Heart left ventricle (tissue), 13 donors: ENCODE measurements at regions not wholly inside any gene's neighbourhood (a gene's known extent, or its start where the extent isn't known, plus 50 kb on each side); places are given as distances from the start of the nearest gene placed in this dataset.

ENCODE experiments used
- CTCF ChIP-seq, 12 donors: fragments of 200-600 bp; sonication (generic) in 4 of 12; IDR thresholded peaks; one replicate each; pipeline versions ENCODE4 v1.5.0 to v1.8.0; 2018 to 2022; ENCODE audit warnings: antibody characterized with exemption in 12 of 12, mild to moderate bottlenecking in 5 of 12
- POLR2A ChIP-seq, 2 donors: fragments of 450-650 bp; IDR thresholded peaks; one replicate each; pipeline ENCODE4 v1.6.1; 2017; ENCODE audit warnings: antibody characterized with exemption in 2 of 2, mild to moderate bottlenecking in 2 of 2, moderate library complexity in 2 of 2
- donor health status: ischemic (EF 13 %, LVEDD 7.1; RV severe dilation, severe dysfunction).
- donor health status: DM: no; HTN: yes; CAD: no.
- donor health status: DM: no; HTN: no; CAD: no.
- donor health status: ischemic (EF 25% LVEDD 6.9; RV normal size, moderate dysfunction).
- donor health status: ischemic (EF 25% LVEDD 5.7; RV mildly dilated, moderate dysfunction).
- donor health status: ischemic (EF 35%, LVEDD 5.7; RV mildly dilated, moderate dysfunction).
- donor health status: nonischemic (EF 11% LVEDD 7.7; RV severe dilation, severe dysfunction).
- donor health status: DM: yes; HTN: yes; CAD: no.
- donor health status: PGD.
- donor health status: ischemic (EF 29% LVEDD 5.4; RV normal size, mild dysfunction).
- donor health status: nonischemic (EF 23%, LVEDD 6.1; RV moderate dilation, normal function).

- TF ChIP-seq CTCF (IDR thresholded peaks at IDR 0.05) = no peak
- TF ChIP-seq POLR2A (IDR thresholded peaks at IDR 0.05) = no peak
Observed at GRCh38 chr11:29713831-29714320, 303.0 kb downstream of the KCNA4 start.
